Kidney (tissue), 13 donors: ENCODE measurements at regions not wholly inside any gene's neighbourhood (a gene's known extent, or its start where the extent isn't known, plus 50 kb on each side); places are given as distances from the start of the nearest gene placed in this dataset.

Source experiments
- DNase-seq, 5 donors: peaks; one replicate each; pipeline ENCODE4 v3.0.0-alpha.2; 2013 to 2020
- FAIRE-seq: peaks from 2 replicates; lab custom pipeline; 2012; peaks lifted over from hg19 to GRCh38; lab: Jason Lieb, UNC
- H3K27ac ChIP-seq, 2 donors: one replicate each; pipeline ENCODE4 v1.7.0; 2013; ENCODE audit warnings: low read depth in 2 of 2, low read length in 2 of 2, inconsistent platforms in 1 of 2
- H3K27me3 ChIP-seq: one replicate; pipeline ENCODE4 v1.7.1; 2013; ENCODE audit warnings: low read length, inconsistent platforms; ENCODE audit not compliant: control insufficient read depth, insufficient read depth
- H3K36me3 ChIP-seq, 3 donors: one replicate each; pipeline versions ENCODE4 v1.7.0 to v1.7.1; 2013; ENCODE audit warnings: low read length in 3 of 3, control low read depth in 1 of 3, inconsistent platforms in 1 of 3; ENCODE audit not compliant: insufficient read depth in 3 of 3, control insufficient read depth in 2 of 3
- H3K4me1 ChIP-seq, 3 donors: one replicate each; pipeline versions ENCODE4 v1.7.0 to v1.7.1; 2013; ENCODE audit warnings: low read length in 3 of 3, inconsistent platforms in 1 of 3, low read depth in 1 of 3; ENCODE audit not compliant: control insufficient read depth in 2 of 3, insufficient read depth in 2 of 3
- H3K4me3 ChIP-seq, 3 donors: one replicate each; pipeline versions ENCODE4 v1.7.0 to v1.8.1; 2013; ENCODE audit warnings: low read length in 3 of 3, control low read depth in 1 of 3, inconsistent platforms in 1 of 3
- H3K9ac ChIP-seq, 3 donors: one replicate each; pipeline versions ENCODE4 v1.7.0 to v1.7.1; 2013; ENCODE audit warnings: low read length in 3 of 3, control low read depth in 1 of 3, inconsistent platforms in 1 of 3
- H3K9me3 ChIP-seq, 3 donors: one replicate each; pipeline versions ENCODE4 v1.7.0 to v1.7.1; 2013; ENCODE audit warnings: low read length in 3 of 3, control low read depth in 1 of 3, inconsistent platforms in 1 of 3; ENCODE audit not compliant: control insufficient read depth in 2 of 3, insufficient read depth in 1 of 3
- CTCF ChIP-seq: IDR thresholded peaks from 3 replicates; pipeline ENCODE4 v1.5.1; 2012; ENCODE audit warnings: mild to moderate bottlenecking, moderate library complexity, borderline replicate concordance; ENCODE audit not compliant: insufficient read depth; ENCODE audit errors: extremely low read depth
- intact Hi-C: fragments of 100-400 bp; cut with DNase I; formaldehyde crosslinking; loops from one replicate; pipeline ENCODE4 v1.11.1; 2022
- donor health status: control.
- donor health status: control.
- donor health status: control.
- donor health status: control.
- donor health status: control.
- donor health status: DM: yes; HTN: yes; CAD: no.
- donor health status: Normal renal cell carcinoma (clear cell type).

GRCh38 chr16:35525979-35526590, 2066.7 kb downstream of the TP53TG3F start:
- FAIRE-seq (no peak), DNase-seq (no peak)
- no peak overlapping the region for H3K4me3 ChIP-seq
- H3K36me3 ChIP-seq, result no peaks in the 10 kb centered on the region
- no peak for TF ChIP-seq CTCF
- H3K27me3 ChIP-seq, result no peaks in the 10 kb centered on the region
- no peak overlapping the region for H3K9ac ChIP-seq
- no peaks in the 10 kb centered on the region for H3K4me1 ChIP-seq
- intact Hi-C loops, result no loop called here
- peaks cover 1 to 4% (median 4%) of the 10 kb centered on the region in 3 donors for H3K9me3 ChIP-seq
- H3K27ac ChIP-seq, result no peak overlapping the region

GRCh38 chr16:35532576-35532975, 2073.2 kb downstream of the TP53TG3F start:
- FAIRE-seq (no peak), DNase-seq (no peak)
- Histone ChIP-seq H3K27me3 (no peaks in the 10 kb centered on the region), H3K9ac (no peak overlapping the region), H3K36me3 (no peaks in the 10 kb centered on the region), H3K9me3 (peaks cover 0 to 3% (median 1%) of the 10 kb centered on the region in 3 donors), H3K27ac (no peak overlapping the region), H3K4me3 (no peak overlapping the region), H3K4me1 (no peaks in the 10 kb centered on the region)
- no peak for TF ChIP-seq CTCF
- intact Hi-C loops, result no loop called here

GRCh38 chr16:35533683-35534082, 2074.3 kb downstream of the TP53TG3F start:
- Histone ChIP-seq H3K27me3 (no peaks in the 10 kb centered on the region), H3K4me1 (no peaks in the 10 kb centered on the region), H3K9ac (no peak overlapping the region), H3K9me3 (peaks cover 0 to 3% (median 0%) of the 10 kb centered on the region in 3 donors), H3K27ac (no peak overlapping the region), H3K4me3 (no peak overlapping the region), H3K36me3 (no peaks in the 10 kb centered on the region)
- no peak for FAIRE-seq
- intact Hi-C loops, result no loop called here
- no peak for TF ChIP-seq CTCF
- DNase-seq, result no peak

GRCh38 chr16:35543486-35543885, 2084.1 kb downstream of the TP53TG3F start:
- FAIRE-seq (no peak), DNase-seq (no peak)
- H3K27ac ChIP-seq, result no peak overlapping the region
- H3K4me1 ChIP-seq, result no peaks in the 10 kb centered on the region
- no peak overlapping the region for H3K4me3 ChIP-seq
- H3K27me3 ChIP-seq, result no peaks in the 10 kb centered on the region
- intact Hi-C loops, result no loop called here
- no peaks in the 10 kb centered on the region for H3K9me3 ChIP-seq
- no peak for TF ChIP-seq CTCF
- no peak overlapping the region for H3K9ac ChIP-seq
- H3K36me3 ChIP-seq, result no peaks in the 10 kb centered on the region
